Erythroblast (primary cell): ENCODE measurements at regions not wholly inside any gene's neighbourhood (a gene's known extent, or its start where the extent isn't known, plus 50 kb on each side); places are given as distances from the start of the nearest gene placed in this dataset.

Source experiments
- GATA1 ChIP-seq: IDR thresholded peaks from 2 replicates; pipeline ENCODE4 v1.6.1; 2011; ENCODE audit warnings: low read depth, mild to moderate bottlenecking, control low read depth, low read length, moderate library complexity
- POLR2A ChIP-seq: IDR thresholded peaks from 2 replicates; pipeline ENCODE4 v1.6.1; 2011; ENCODE audit warnings: mild to moderate bottlenecking, low read length

GRCh38 chr9:99682870-99683269 is 138.8 kb upstream of the NR4A3 start:
- TF ChIP-seq POLR2A (no peak), GATA1 (no peak)
